ENCODE measurements at regions not wholly inside any gene's neighbourhood (a gene's known extent, or its start where the extent isn't known, plus 50 kb on each side); places are given as distances from the start of the nearest gene placed in this dataset.

DNA sequence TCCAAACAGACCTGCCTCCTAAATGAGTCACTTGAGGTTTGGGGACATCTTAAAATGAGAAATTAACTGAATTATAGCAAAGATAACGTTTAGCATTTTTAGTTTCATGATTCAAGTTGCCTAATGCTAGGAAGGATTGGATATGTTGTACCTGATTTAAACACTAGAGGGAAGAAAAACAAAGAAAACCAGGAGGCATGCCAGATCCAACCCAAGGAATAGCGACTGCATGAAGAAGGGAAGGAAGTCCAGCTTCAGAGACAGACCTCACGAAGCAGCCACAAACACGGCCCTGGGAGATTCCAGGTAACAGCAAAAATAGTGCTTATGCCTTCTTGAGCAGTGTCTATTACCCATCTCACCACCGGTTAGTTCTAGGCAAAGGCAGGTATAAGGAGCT lies 499.9 kb upstream of the SPHKAP start:
- H3K27me3 ChIP-seq, result no peaks in the 10 kb centered on the region
- DNase-seq, result no peak
- H3K9me3 ChIP-seq, result no peaks in the 10 kb centered on the region
- no peaks in the 10 kb centered on the region for H3K4me1 ChIP-seq
- no peak overlapping the region for H3K4me3 ChIP-seq (replicated peaks in 1 of 3)
- intact Hi-C loops (cut with DNase I), result no loop called here
- H3K27ac ChIP-seq, result no peak overlapping the region
- 26 to 29% methylated on average over 5 of the region's 5 CpGs for WGBS, 2 donors
- H3K36me3 ChIP-seq, result no peaks in the 10 kb centered on the region
- TF ChIP-seq, protein P1, sequence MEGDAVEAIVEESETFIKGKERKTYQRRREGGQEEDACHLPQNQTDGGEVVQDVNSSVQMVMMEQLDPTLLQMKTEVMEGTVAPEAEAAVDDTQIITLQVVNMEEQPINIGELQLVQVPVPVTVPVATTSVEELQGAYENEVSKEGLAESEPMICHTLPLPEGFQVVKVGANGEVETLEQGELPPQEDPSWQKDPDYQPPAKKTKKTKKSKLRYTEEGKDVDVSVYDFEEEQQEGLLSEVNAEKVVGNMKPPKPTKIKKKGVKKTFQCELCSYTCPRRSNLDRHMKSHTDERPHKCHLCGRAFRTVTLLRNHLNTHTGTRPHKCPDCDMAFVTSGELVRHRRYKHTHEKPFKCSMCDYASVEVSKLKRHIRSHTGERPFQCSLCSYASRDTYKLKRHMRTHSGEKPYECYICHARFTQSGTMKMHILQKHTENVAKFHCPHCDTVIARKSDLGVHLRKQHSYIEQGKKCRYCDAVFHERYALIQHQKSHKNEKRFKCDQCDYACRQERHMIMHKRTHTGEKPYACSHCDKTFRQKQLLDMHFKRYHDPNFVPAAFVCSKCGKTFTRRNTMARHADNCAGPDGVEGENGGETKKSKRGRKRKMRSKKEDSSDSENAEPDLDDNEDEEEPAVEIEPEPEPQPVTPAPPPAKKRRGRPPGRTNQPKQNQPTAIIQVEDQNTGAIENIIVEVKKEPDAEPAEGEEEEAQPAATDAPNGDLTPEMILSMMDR (IDR thresholded peaks at IDR 0.05), result peak in 3 of 6 experiments; percentile 25 to 44 (median 36)
- no peak for TF ChIP-seq POLR2A (IDR thresholded peaks at IDR 0.05)

DNA sequence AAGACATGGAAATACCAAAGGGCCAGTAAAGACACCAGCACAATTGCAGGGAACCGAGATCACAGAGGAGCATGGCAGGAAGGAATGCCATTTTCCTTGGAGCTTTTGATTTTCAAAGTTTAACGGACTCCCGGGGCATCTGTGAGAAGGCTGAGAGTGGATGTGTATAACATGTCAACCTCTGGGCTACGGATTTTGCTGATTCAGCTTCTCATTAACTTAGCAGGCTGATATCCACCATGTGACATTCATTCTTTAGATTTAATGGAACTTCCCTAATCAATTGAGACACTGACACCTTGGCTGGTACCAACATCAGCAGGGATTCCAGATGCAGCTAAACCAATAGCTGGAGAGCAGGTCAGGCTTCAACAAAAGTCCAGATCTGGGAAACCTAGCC lies 496.6 kb upstream of the SPHKAP start:
- no peaks in the 10 kb centered on the region for H3K4me1 ChIP-seq
- intact Hi-C loops (cut with DNase I), result no loop called here
- TF ChIP-seq POLR2A (IDR thresholded peaks at IDR 0.05), result no peak
- TF ChIP-seq, protein P1 (IDR thresholded peaks at IDR 0.05), result no peak

DNA sequence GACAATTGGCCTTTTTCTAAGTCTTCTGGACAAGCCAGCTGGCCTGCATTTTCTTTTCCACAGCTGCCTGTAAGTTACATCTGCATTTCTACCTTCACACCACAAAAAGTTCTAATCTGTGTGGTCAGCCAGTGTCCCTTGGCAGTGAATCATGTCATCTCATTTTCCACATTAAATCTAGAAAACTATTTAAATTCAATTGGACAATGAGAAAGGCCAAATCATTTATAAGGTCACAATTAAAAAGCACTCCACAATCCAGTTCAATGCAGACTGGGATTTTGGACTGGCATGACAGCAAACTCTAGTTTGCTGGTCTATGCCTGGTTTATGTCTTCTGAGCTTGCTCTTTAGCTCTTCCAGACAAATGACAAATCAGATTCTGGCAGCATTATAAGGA lies 494.2 kb upstream of the SPHKAP start:
- no peak overlapping the region for H3K4me3 ChIP-seq (replicated peaks in 1 of 3)
- TF ChIP-seq, protein P1 (IDR thresholded peaks at IDR 0.05), result no peak
- no peak for TF ChIP-seq POLR2A (IDR thresholded peaks at IDR 0.05)
- H3K27ac ChIP-seq, result no peak overlapping the region
- no peaks in the 10 kb centered on the region for H3K27me3 ChIP-seq
- H3K9me3 ChIP-seq, result no peaks in the 10 kb centered on the region
- no peaks in the 10 kb centered on the region for H3K36me3 ChIP-seq
- no peaks in the 10 kb centered on the region for H3K4me1 ChIP-seq
- no peak for DNase-seq
- intact Hi-C loops (cut with DNase I), result no loop called here

More for the DNA sequence above, 496.6 kb upstream of the SPHKAP start:
- 82 to 89% methylated on average over 4 of the region's 4 CpGs for WGBS, 2 donors
- Histone ChIP-seq H3K4me3 (replicated peaks in 1 of 3) (no peak overlapping the region), H3K36me3 (no peaks in the 10 kb centered on the region), H3K27me3 (no peaks in the 10 kb centered on the region), H3K9me3 (no peaks in the 10 kb centered on the region), H3K27ac (no peak overlapping the region)
- no peak for DNase-seq

DNA sequence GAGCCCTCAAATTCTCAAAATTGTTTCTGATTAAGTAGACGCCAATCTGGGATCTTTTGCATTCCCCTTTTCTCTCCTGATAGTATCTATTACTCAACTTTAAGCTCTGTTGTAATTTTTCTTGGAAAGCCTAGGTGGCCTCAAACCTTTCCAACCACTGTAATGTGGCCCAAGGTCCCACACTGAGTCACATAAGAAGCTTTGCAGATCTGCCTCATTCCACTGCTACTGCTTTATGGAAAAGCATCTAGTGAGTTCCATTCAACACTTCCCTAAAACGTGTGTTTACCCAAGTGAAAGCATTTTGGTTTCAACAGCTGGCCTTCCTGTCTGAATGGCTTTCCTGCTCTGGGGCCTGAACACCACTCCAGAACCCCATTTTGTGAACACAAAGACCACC lies 493.6 kb upstream of the SPHKAP start:
- no peaks in the 10 kb centered on the region for H3K27me3 ChIP-seq
- H3K36me3 ChIP-seq, result no peaks in the 10 kb centered on the region
- TF ChIP-seq POLR2A (IDR thresholded peaks at IDR 0.05), result no peak
- TF ChIP-seq, protein P1 (IDR thresholded peaks at IDR 0.05), result no peak
- intact Hi-C loops (cut with DNase I), result no loop called here
- 51 to 60% methylated on average over 2 of the region's 2 CpGs for WGBS, 2 donors
- no peaks in the 10 kb centered on the region for H3K9me3 ChIP-seq
- H3K4me1 ChIP-seq, result no peaks in the 10 kb centered on the region
- H3K27ac ChIP-seq, result no peak overlapping the region
- no peak for DNase-seq
- H3K4me3 ChIP-seq (replicated peaks in 1 of 3), result no peak overlapping the region

DNA sequence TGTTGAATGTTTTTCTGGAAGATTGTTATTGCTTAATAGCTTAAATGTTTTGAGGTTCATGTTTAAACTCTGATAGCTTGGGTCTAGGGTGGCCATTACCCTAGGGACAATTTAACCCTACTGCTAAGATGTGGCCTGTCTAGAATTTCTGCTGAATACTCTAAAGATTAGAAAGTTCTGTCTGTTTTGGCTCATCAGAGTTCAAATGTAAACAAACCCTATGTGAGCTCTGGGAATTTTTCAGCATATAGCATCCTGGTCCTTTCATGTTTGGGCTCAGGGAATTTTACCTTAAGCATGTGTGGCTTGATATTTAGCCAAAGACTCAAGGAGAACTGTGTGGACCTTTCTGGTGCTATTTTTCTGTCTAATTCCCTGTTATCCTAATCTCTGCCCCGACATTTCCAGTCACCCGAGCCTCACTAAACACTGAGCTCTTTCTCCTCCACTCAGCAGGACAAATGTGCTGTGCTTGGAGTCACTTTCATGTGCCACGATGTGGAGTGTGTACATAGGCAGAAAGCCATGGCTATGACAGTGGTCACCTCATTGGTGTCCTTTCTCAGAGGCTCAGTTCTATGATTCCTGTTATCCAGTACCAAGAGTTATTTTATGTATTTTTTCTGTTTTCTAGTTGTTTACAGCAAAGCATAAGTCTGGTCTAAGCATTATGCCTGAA lies 492.5 kb upstream of the SPHKAP start:
- H3K27ac ChIP-seq, result no peak overlapping the region
- no peaks in the 10 kb centered on the region for H3K4me1 ChIP-seq
- H3K36me3 ChIP-seq, result no peaks in the 10 kb centered on the region
- no peak for TF ChIP-seq POLR2A (IDR thresholded peaks at IDR 0.05)
- TF ChIP-seq, protein P1 (IDR thresholded peaks at IDR 0.05), result no peak
- H3K27me3 ChIP-seq, result no peaks in the 10 kb centered on the region
- H3K4me3 ChIP-seq (replicated peaks in 1 of 3), result no peak overlapping the region
- WGBS, 2 donors, result 19 to 43% methylated on average over 3 of the region's 3 CpGs
- intact Hi-C loops (cut with DNase I), result no loop called here
- H3K9me3 ChIP-seq, result no peaks in the 10 kb centered on the region
- DNase-seq, result no peak

Data from thyroid gland (tissue), 4 donors.